Adrenal gland (tissue), 5 donors: ENCODE measurements at regions not wholly inside any gene's neighbourhood (a gene's known extent, or its start where the extent isn't known, plus 50 kb on each side); places are given as distances from the start of the nearest gene placed in this dataset.
"Not testable (repeated sequence)": the region's sequence is repeated elsewhere in the genome, so short reads cannot be mapped to it uniquely, and the experiment has no call there.

Experiments used
- POLR2A ChIP-seq, 2 donors: fragments of 450-650 bp; IDR thresholded peaks; one replicate each; pipeline ENCODE4 v1.6.1; 2017; ENCODE audit warnings: antibody characterized with exemption in 2 of 2, mild to moderate bottlenecking in 2 of 2, moderate library complexity in 1 of 2
- TF ChIP-seq, protein P1 (sequence below), 6 experiments: fragments of 450-650 bp in 4 of 6; fragments of 200-600 bp in 2 of 6; sonication (generic) in 1 of 6; IDR thresholded peaks; 1 replicate in 5 of 6; 2 replicates in 1 of 6; pipeline versions ENCODE4 v1.5.1 to v1.8.0; 2016 to 2021; ENCODE audit warnings: antibody characterized with exemption in 6 of 6, mild to moderate bottlenecking in 2 of 6, moderate library complexity in 1 of 6
- donor health status: DM: no; HTN: no; CAD: no.

DNA sequence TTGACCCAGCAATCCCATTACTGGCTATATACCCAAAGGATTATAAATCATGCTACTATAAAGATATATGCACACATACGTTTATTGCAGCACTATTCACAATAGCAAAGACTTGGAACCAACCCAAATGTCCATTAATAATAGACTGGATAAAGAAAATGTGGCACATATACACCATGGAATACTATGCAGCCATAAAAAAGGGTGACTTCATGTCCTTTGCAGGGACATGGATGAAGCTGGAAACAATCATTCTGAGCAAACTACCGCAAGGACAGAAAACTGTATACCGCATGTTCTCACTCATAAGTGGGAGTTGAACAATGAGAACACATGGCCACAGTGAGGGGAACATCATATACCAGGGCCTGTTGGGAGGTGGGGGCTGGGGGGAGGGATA lies 61.5 kb upstream of the ANKS1B start:
- TF ChIP-seq, protein P1, sequence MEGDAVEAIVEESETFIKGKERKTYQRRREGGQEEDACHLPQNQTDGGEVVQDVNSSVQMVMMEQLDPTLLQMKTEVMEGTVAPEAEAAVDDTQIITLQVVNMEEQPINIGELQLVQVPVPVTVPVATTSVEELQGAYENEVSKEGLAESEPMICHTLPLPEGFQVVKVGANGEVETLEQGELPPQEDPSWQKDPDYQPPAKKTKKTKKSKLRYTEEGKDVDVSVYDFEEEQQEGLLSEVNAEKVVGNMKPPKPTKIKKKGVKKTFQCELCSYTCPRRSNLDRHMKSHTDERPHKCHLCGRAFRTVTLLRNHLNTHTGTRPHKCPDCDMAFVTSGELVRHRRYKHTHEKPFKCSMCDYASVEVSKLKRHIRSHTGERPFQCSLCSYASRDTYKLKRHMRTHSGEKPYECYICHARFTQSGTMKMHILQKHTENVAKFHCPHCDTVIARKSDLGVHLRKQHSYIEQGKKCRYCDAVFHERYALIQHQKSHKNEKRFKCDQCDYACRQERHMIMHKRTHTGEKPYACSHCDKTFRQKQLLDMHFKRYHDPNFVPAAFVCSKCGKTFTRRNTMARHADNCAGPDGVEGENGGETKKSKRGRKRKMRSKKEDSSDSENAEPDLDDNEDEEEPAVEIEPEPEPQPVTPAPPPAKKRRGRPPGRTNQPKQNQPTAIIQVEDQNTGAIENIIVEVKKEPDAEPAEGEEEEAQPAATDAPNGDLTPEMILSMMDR (IDR thresholded peaks at IDR 0.05) = not testable (repeated sequence)
- TF ChIP-seq POLR2A (IDR thresholded peaks at IDR 0.05) = not testable (repeated sequence)
